Muscle layer of colon (tissue), 2 donors: ENCODE measurements at regions not wholly inside any gene's neighbourhood (a gene's known extent, or its start where the extent isn't known, plus 50 kb on each side); places are given as distances from the start of the nearest gene placed in this dataset.
"Not testable (repeated sequence)": the region's sequence is repeated elsewhere in the genome, so short reads cannot be mapped to it uniquely, and the experiment has no call there.

Source experiments
- H3K27ac ChIP-seq: one replicate; pipeline ENCODE4 v1.7.0; 2013; ENCODE audit warnings: low read depth, mild to moderate bottlenecking, low read length, moderate library complexity
- H3K27me3 ChIP-seq, 2 donors: one replicate each; pipeline ENCODE4 v1.7.0; 2013; ENCODE audit warnings: low read length in 2 of 2, mild to moderate bottlenecking in 2 of 2; ENCODE audit not compliant: insufficient read depth in 2 of 2, control insufficient read depth in 1 of 2
- H3K36me3 ChIP-seq: one replicate; pipeline ENCODE4 v1.7.0; 2013; ENCODE audit warnings: mild to moderate bottlenecking, low read length; ENCODE audit not compliant: insufficient read depth
- H3K4me1 ChIP-seq: one replicate; pipeline ENCODE4 v1.7.0; 2013; ENCODE audit warnings: mild to moderate bottlenecking, low read length; ENCODE audit not compliant: insufficient read depth
- H3K4me3 ChIP-seq, 2 donors: one replicate each; pipeline ENCODE4 v1.7.0; 2013; ENCODE audit warnings: low read length in 2 of 2, low read depth in 1 of 2, mild to moderate bottlenecking in 1 of 2, moderate library complexity in 1 of 2
- H3K9ac ChIP-seq: one replicate; pipeline ENCODE4 v1.7.0; 2013; ENCODE audit warnings: low read length
- H3K9me3 ChIP-seq: one replicate; pipeline ENCODE4 v1.7.0; 2013; ENCODE audit warnings: mild to moderate bottlenecking, low read length
- donor health status: abdominal sarcoma.
- donor health status: Adenocarcinoma of cecum.

DNA sequence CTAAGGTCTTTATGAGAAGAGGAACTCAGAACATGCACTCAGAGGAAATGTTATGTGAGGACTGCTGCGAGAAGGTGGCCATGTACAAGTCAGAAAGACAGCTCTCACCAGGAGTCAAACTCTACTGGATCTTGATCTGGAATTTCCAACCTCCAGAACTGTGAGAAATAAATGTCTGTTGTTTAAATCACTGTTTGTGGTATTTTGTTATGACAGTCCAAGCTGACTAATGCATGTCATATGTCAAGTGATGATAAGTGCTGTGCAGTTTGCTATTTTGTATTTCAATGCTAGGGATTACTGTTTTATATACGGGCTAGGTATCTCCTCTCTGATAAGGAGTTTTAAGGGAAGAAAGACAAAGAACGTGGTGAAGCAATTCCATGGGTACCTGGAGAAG lies 162.3 kb downstream of the CPEB2 start:
- H3K36me3 ChIP-seq: no peaks in the 10 kb centered on the region
- no peak overlapping the region for H3K9ac ChIP-seq
- no peaks in the 10 kb centered on the region for H3K9me3 ChIP-seq
- no peak overlapping the region for H3K27ac ChIP-seq
- H3K27me3 ChIP-seq: no peaks in the 10 kb centered on the region
- H3K4me1 ChIP-seq: no peaks in the 10 kb centered on the region
- H3K4me3 ChIP-seq: no peak overlapping the region

DNA sequence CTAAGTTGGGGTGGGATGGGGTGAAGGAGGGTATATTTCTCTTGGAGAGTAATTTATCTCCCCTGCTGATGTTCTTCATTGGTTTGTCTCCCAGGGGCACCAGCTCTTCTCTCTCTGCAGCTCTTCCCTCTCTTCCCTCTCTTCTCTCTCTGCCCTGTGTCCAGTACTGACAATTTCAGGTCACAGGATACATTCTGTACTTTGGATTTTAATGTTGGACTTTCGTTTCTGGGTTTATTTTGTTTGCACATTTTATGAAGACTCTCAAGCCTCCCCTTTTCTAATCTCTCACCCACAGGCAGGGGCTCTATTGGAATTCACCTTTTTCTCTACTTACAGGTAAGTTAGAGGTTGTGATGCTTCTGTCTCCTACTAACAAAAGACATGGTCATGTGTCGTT lies 165.5 kb downstream of the CPEB2 start:
- no peaks in the 10 kb centered on the region for H3K4me1 ChIP-seq
- H3K4me3 ChIP-seq: no peak overlapping the region
- no peak overlapping the region for H3K27ac ChIP-seq
- H3K36me3 ChIP-seq: no peaks in the 10 kb centered on the region
- no peaks in the 10 kb centered on the region for H3K9me3 ChIP-seq
- no peak overlapping the region for H3K9ac ChIP-seq
- no peaks in the 10 kb centered on the region for H3K27me3 ChIP-seq

DNA sequence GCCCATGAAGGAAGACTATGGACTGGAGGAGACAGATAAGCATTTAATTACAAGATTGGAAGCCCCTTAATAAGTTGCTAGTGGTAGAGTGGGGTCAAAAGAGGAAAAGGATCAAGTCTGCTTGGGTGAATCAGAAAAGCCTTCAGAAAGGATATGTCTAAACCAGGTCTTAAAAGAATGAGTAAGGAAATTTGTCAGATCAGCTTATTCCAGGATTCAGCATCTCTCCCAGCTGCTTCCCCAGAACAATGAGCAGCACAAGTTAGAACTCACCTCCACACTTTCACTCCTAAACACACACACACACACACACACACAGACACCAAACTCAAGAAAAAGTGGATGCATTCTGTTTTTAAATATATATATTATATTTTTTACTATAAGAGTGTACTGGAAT lies 166.5 kb downstream of the CPEB2 start:
- Histone ChIP-seq H3K36me3 (no peaks in the 10 kb centered on the region), H3K4me1 (no peaks in the 10 kb centered on the region), H3K27ac (no peak overlapping the region), H3K9ac (no peak overlapping the region), H3K9me3 (no peaks in the 10 kb centered on the region), H3K27me3 (no peaks in the 10 kb centered on the region), H3K4me3 (no peak overlapping the region)

DNA sequence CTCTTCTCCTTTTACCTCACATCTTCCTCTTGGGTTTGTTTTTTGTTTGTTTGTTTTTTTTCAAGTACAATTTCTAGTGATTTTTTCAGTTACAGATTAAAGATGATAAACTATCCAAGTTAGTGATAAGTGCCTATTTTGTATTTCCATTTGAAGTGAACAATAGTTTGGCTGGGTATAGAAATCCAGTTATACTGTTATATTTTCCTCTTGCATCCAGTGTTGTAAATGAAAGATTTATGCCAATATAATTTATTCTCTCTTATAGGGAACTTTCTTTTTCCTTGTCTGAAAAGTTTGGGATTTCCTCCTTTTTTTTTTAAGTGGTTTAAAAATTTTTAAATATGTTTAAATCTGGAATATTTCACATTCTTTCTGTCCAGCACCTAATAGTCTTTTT lies 169.4 kb downstream of the CPEB2 start:
- no peaks in the 10 kb centered on the region for H3K9me3 ChIP-seq
- no peaks in the 10 kb centered on the region for H3K27me3 ChIP-seq
- H3K4me1 ChIP-seq: no peaks in the 10 kb centered on the region
- no peaks in the 10 kb centered on the region for H3K36me3 ChIP-seq
- no peak overlapping the region for H3K9ac ChIP-seq
- H3K4me3 ChIP-seq: no peak overlapping the region
- no peak overlapping the region for H3K27ac ChIP-seq

DNA sequence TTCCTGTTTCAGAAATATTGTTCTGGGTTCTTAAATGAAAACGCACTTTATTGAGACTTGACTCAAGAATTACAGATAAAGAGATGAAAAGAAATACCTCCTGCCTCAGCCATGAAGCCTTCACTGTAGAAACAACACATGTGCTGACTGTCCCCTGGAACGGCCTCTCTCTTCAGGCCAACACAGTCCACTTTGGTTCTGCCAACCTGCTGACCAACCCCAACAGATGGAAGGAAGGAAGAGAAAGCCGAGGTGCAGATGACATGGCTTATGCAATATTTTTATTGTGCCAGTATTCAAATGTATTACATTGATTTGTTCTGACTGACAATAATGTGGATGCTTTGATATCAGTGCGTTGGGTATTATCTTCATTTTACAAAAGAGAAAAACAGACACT lies 171.0 kb downstream of the CPEB2 start:
- Histone ChIP-seq H3K9ac (no peak overlapping the region), H3K27me3 (no peaks in the 10 kb centered on the region), H3K4me3 (no peak overlapping the region), H3K4me1 (no peaks in the 10 kb centered on the region), H3K27ac (no peak overlapping the region), H3K9me3 (no peaks in the 10 kb centered on the region), H3K36me3 (no peaks in the 10 kb centered on the region)

DNA sequence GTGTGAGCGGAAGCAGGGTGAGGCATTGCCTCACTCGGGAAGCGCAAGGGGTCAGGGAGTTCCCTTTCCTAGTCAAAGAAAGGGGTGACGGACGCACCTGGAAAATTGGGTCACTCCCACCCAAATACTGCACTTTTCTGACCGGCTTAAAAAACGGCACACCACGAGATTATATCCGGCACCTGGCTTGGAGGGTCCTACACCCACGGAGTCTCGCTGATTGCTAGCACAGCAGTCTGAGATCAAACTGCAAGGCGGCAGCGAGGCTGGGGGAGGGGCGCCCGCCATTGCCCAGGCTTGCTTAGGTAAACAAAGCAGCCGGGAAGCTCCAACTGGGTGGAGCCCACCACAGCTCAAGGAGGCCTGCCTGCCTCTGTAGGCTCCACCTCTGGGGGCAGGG lies 171.9 kb downstream of the CPEB2 start:
- not testable (repeated sequence) for H3K36me3 ChIP-seq, H3K27ac ChIP-seq, H3K9ac ChIP-seq, H3K9me3 ChIP-seq, H3K4me1 ChIP-seq, H3K27me3 ChIP-seq, H3K4me3 ChIP-seq

DNA sequence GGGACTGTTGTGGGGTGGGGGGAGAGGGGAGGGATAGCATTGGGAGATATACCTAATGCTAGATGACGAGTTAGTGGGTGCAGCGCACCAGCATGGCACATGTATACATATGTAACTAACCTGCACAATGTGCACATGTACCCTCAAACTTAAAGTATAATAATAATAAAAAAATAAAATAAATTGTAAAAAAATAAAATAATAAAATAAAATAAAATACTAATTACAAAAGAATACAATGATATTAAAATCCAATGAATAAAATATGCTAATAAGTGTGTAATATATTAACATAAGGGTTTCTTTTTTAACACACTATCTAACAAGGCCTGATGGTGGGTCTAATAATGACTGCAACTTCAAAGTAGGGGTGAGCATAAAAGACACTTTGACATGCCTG lies 177.6 kb downstream of the CPEB2 start:
- H3K4me1 ChIP-seq, H3K27me3 ChIP-seq, H3K9me3 ChIP-seq, H3K4me3 ChIP-seq, H3K9ac ChIP-seq, H3K36me3 ChIP-seq, H3K27ac ChIP-seq: not testable (repeated sequence)

DNA sequence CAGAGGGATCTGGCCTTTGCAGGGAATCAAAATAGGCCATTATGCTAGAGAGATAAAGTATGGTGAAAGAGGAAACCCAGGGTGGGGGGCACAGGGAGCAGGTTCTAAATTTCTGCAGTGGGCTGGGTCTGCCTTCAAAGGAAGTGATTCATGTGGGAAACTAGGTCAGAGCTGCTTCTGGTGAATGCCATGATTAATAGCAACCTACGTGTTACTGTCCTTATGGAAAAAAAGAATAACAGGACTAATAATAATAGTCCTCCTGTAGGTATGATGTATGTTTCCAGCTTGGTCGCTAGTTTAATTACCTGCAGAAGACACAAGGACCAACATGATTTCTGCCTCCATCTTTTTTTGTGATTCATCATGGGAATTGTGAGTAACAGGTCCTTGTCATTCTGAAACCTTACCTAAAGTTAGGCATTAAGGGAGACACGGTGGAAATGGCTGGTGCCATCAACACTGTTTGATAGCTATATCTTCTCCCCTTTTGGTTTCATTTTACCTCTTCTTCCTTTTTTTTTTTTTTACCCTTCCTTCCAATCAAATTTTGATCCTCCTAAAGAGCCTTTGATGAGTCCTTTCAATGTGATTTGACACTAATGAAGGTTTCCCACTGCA lies 180.4 kb downstream of the CPEB2 start:
- Histone ChIP-seq H3K9ac (no peak overlapping the region), H3K9me3 (no peaks in the 10 kb centered on the region), H3K36me3 (no peaks in the 10 kb centered on the region), H3K27me3 (no peaks in the 10 kb centered on the region), H3K4me1 (no peaks in the 10 kb centered on the region), H3K4me3 (no peak overlapping the region), H3K27ac (no peak overlapping the region)

DNA sequence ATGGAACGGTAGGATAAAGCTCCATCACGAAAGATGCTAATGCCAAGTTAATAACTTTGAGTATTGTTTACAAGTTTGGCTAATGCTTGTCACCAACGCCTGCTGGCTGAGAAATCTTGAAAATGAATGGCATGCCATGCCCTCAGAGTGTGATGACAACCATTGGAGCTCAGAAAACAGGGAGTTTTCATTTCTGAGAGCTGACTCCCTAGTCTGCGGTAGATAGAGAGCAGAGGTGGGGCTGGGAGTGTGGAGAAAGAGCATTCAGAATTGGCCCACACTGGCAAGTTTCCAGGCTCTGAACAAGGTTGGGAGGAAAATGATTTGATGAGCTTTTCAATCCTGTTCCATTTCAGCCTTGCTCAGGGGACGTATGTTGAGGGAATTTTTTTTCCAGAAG lies 183.9 kb downstream of the CPEB2 start:
- H3K9me3 ChIP-seq: no peaks in the 10 kb centered on the region
- H3K36me3 ChIP-seq: no peaks in the 10 kb centered on the region
- no peaks in the 10 kb centered on the region for H3K27me3 ChIP-seq
- H3K27ac ChIP-seq: no peak overlapping the region
- H3K4me1 ChIP-seq: no peaks in the 10 kb centered on the region
- no peak overlapping the region for H3K9ac ChIP-seq
- no peak overlapping the region for H3K4me3 ChIP-seq

DNA sequence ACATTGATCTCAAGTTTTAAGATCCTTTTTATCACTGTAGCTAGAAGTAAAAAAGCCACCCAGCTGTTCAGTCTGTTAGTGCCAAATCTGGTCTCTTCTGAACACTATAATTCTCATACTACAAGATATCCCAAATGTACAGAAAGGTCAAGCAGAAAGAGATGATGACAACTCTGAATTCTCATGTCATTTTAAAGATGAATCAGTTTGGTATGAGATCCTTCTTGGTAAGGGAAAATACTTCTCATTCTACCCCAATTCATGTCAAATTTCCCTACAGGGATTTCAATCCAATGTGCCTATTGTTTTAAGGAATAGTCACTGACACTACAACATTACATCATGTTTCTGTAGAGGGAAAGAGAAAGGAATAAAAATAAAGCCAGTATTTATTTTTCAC lies 184.5 kb downstream of the CPEB2 start:
- Histone ChIP-seq H3K4me1 (no peaks in the 10 kb centered on the region), H3K27me3 (no peaks in the 10 kb centered on the region), H3K9me3 (no peaks in the 10 kb centered on the region), H3K27ac (no peak overlapping the region), H3K9ac (no peak overlapping the region), H3K4me3 (no peak overlapping the region), H3K36me3 (no peaks in the 10 kb centered on the region)

DNA sequence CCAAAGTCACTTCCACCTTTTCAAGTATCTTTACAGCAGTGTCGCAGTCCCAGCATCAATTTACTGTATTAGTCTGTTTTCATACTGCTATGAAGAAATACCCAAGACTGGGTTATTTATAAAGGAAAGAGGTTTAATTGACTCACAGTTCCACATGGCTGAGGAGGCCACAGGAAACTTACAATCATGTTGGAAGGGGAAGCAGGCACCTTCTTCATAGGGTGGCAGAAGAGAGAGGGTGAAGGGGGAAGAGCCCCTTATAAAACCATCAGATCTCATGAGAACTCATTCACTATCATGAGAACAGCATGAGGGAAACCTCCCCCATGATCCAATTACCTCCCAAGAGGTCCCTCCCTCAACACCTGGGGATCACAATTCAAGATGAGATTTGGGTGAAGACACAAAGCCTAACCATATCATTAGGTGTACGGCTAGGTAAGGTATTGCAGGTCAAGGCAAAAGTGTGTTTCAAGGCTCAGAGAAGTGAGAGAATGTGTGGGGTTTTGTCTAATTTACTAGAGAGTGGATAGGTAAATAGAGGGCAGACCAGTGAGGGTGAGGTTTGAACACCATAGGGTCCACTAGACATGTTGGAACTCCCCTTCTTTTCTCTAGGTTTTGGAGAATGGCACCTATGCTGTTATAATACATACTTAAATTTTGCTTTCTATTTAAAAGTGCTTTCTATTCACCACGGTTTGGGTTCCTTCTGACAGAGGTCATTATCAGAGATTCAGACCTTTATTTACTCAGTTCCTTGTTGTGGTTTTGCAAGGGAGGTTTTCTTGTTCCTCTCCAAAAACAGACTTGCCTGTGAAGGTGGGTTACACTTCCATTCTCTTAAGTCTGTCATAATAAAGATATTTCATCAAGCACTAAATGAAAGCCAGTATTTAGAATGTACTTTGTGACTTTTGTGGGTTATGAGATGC lies 186.6 kb downstream of the CPEB2 start:
- Histone ChIP-seq H3K9ac (no peak overlapping the region), H3K9me3 (no peaks in the 10 kb centered on the region), H3K27me3 (no peaks in the 10 kb centered on the region), H3K27ac (no peak overlapping the region), H3K4me3 (no peak overlapping the region), H3K4me1 (no peaks in the 10 kb centered on the region), H3K36me3 (no peaks in the 10 kb centered on the region)

DNA sequence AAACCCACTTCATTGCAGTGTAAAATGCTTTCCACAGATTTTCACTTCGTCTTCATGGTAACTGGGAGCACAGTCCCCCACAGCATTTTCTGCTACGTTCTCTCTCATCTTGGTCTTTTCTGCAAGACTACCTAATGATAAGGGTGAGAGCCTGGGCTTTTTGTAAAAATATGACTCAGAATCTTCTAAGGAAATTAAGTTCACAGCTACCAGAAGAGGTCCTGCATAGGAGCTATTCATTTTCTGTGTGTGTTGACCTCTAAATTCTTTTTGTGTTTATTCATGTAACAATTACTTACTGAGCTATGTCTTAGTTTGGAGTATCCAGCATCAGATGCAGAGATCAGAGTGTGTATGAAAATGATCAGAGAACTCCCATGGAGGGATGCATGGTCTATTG lies 192.2 kb downstream of the CPEB2 start:
- no peak overlapping the region for H3K27ac ChIP-seq
- no peak overlapping the region for H3K9ac ChIP-seq

More for the DNA sequence above, 192.2 kb downstream of the CPEB2 start:
- no peak overlapping the region for H3K4me3 ChIP-seq
- H3K4me1 ChIP-seq: peaks cover 18% of the 10 kb centered on the region
- no peaks in the 10 kb centered on the region for H3K36me3 ChIP-seq
- no peaks in the 10 kb centered on the region for H3K9me3 ChIP-seq
- H3K27me3 ChIP-seq: no peaks in the 10 kb centered on the region
